NCI-H1436 (cell line): ENCODE measurements at regions not wholly inside any gene's neighbourhood (a gene's known extent, or its start where the extent isn't known, plus 50 kb on each side); places are given as distances from the start of the nearest gene placed in this dataset.
"Not testable (repeated sequence)": the region's sequence is repeated elsewhere in the genome, so short reads cannot be mapped to it uniquely, and the experiment has no call there.

ENCODE experiments used
- DNase-seq: peaks from one replicate; lab custom pipeline; 2025; lab: John Stamatoyannopoulos, UW

DNA sequence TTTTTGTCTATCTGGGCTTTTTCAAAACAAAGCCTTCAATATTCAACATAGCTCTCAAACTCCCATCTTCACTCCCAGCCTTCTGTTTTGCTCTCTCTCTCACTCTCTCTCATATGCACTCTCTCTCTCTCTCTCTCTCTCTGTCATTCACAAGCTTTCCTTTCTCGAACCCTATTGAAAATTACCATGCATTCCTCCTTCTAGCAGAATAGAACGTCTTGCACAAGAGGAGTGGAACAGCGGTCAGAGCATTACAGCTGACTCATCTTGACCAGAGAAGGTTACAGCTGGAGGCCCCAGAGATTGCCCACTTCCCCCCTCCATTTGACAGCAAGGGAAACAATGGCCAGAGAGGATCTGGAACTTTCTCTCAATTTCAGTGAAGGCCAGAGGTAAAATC lies 51.0 kb upstream of the LIFR start:
- DNase-seq: no peak

DNA sequence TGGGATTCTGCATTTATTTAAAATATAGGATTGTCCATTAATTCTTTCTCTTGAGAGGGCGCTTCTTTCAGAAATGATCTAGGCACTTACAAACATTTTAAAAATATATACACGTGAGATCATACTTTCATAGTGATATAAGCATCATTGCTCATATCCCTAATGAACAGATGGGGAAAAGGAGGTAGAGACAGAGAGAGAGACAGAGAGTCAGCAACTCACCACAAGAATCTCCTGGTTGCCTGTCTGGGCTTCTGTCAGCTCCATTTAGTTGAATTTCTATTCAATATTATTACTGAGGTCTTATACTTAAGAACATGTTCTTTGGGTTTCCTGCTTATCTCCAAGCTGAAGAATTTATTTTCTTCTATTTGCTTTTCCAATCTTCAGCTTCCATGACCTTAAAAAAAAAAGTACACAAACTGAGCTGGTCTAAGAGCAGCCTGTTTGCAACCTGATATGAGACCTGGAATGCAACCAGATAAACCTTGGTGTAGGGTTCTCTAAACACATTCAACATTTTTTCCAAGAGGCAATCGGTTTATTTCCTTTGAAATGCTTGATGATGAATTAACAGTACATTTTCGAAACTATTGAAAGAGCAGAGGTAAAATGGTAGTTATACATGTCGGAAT lies 51.6 kb upstream of the LIFR start:
- no peak for DNase-seq

DNA sequence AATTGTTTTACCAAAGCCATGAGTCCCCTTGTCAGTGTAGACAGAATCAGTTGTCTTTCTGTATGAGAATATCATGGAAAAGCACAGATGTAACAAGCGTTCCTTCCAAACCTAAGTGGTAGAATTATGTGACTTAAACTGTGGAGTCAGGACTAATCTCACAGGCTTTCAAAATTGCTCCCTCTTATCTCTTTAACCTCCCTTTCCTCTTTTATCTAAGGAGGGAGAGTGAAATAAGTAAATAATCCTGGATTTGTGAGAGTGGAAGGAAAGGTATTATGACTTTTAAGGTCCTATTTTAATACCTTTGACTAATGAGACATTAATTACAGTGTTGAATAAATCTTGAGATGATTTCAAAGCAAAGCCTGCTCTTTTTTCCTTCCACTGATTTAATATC lies 52.4 kb upstream of the LIFR start:
- DNase-seq: no peak

DNA sequence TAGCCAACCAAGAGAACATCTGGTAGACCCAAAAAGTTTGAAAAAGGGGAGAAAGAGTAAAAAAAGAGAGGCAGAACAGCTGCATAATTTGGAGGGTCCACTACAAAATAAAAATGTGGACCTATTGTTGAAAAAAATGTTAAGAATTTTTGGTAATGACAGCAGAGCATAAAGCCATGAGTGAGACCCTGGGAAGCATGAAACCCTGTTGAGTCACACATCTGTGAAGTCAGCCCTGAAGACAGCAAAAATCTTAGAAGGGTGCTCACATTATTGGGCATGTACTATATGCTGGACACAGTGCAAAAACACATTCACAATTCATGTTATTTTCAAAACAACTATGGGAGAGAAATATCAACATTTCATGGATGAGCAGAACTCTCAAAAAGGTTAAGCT lies 56.4 kb upstream of the LIFR start:
- DNase-seq: no peak

DNA sequence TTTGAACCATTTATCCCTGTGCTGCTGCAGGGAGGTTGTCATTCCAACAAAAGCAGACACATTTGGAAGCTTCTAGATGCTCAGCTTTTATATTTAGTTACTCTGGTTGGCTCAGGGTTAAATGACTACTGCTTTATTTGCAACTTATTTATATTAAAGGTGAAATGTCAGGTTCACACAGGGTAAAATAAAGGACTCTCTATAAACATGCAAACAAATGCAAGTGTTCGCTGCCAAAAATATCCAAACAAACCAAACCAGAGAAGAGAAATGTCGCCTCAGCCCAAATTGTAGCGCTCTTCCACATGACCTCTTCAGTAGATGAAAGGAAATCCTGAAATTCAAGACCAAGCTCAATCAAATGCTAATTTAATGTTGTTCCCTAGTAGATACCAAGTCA lies 57.0 kb upstream of the LIFR start:
- no peak for DNase-seq

DNA sequence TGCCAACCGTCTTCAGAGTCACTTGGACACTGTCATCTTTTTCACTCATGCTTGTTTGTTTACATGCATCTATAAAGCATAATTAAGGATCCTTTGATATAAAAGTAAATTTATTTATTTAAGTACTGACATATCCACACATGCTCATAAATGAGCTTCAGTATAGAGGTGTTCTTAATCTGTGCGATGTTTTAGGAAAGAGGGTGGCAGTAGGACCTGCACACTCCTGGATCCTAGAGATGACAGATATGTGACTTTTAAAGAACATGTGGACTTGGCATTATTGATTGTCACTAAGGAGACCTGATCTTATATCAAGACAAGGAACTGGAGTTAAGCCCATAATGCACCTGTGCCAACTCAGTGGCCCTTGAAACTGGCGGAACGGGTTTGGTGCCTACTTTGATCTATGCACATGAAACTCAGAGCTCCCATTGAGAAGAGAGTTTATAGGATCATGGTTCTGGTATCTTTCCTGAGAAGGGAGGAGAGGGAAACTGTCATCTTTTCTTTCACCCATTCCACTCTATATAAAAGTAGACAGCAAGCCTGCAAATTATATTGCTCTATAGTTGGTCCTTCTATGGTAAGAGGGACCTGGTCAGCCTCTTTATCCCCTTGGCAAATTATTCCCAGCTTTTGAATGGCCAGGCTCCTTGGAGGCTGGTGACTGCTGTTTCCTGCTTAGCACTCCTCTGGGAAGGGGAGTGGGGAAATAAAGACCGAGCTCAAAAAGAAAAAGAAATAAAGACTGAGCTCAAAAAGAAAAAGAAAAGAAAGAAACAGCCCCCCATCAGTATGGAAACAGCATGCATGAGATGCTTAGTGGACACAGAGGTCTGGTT lies 57.8 kb upstream of the LIFR start:
- DNase-seq: no peak

DNA sequence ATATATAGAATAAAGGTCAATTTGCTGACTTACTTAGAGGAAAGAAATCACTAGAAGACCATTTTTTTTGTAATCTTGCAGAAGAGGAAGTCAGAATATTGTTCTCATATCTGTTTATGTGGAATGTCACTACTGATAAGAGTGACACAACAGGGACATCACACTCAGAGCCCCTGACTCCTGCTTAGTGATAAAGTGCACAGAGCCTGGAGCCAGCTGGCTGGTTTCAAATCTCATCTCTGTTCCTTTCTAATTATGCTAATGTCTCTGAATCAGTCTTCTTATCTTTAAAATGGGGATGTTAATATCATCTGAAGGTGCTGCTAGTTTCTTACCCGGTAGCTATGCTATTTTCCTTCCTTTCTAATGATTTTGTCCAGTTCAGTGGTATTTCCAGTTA lies 58.6 kb upstream of the LIFR start:
- no peak for DNase-seq

DNA sequence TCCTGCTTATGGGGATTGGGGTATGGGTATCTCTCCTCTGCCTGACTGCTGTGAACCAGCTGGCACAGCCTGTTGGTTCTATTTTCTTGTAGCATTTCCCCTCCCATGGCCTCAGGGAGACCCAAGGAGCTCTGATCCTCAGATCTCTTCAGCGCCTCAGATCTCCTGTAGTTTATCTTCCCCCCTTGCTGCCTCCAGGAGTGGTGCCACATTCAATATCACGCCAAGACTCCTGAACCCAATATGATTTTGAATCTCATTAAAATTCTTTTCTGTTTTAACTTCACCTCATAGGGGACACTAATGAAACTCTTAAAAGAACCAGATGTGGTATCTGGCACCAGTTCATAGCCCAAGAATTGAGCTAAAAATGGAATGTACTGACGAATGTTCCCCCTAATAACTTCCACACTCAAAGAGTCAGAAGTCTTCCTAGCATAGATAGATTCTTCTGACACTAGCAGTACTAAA lies 59.6 kb upstream of the LIFR start:
- DNase-seq: no peak

DNA sequence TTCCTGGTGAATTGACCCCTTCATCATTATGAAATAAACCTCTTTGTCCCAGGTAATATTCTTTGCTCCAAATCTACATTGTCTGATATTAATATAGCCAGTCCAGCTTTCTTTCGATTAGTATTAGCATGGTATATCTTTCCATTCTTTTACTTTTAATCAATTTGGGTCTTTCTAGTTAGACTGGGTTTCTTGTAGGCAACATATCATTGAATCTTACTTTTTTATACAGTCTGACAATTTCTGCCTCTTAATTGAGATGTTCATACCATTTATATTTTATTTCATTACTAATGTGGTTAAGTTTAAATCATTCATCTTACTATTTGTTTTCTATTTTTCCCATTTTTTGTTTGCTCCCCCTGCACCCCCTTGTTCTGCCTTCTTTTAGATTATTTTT lies 61.7 kb upstream of the LIFR start:
- DNase-seq: no peak

DNA sequence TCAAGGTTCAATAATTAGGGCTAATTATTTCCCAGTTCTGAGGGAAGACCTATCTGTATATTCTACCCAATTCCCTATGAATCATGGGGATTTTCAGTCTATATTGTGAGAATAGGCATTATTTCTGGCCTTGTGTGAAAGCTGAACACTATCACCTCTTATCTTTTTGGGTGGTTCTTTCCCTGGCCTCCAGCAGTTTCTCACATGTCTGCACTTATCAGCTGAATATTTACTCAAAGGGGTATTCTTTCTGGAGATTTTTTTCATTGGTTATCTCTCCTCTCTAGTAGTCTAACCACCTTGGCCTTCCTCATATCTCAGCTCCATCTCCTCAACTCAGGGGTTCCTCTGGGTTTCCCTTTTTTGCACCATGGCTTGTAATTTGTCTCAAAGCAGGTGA lies 64.9 kb upstream of the LIFR start:
- no peak for DNase-seq

DNA sequence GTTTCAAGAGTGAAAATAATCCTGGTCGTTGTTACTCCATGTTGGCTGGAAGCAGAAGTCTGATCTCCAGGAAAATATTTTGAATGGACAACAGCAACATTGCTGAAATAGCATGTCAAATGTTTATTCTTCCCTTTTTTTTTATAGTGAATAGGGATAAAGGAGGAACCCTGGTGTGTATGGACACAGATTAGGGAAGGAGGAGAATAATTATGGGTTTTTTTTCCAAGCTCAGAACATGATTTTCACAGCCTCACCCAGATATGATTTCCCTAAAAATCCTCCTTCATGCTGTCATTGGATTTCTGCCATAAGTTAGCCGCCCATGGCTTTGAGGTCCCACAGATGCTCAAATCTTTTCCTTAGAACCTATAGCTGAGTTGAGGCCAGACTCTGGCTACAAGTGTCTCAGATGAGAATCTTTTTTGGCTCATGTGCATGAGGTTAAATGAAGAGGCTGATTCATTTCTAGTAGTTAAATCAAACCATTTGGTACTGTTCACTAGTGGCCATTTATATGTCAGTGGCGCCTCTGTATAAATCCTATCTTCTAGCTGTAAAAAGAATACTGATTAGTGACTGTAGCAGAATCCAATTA lies 65.5 kb upstream of the LIFR start:
- no peak for DNase-seq

DNA sequence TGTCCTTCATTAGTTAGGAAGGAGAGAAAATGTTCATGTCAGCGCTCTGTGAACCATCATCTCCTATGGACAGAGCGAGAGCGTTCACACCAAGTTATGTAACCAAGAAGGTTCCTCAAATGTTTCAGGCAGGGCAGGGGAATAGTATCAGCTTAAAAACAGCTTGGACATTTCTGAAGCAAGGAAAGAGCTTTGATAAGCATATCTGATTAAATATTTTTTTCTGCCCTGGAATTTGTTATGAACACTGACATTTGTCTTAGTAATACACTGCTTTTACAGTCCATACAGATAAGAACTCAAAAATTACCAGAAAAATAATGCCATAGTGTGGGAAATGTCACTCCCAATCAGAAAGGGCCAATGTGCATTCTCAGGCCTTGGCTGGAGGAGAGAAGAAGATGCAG lies 66.3 kb upstream of the LIFR start:
- no peak for DNase-seq

DNA sequence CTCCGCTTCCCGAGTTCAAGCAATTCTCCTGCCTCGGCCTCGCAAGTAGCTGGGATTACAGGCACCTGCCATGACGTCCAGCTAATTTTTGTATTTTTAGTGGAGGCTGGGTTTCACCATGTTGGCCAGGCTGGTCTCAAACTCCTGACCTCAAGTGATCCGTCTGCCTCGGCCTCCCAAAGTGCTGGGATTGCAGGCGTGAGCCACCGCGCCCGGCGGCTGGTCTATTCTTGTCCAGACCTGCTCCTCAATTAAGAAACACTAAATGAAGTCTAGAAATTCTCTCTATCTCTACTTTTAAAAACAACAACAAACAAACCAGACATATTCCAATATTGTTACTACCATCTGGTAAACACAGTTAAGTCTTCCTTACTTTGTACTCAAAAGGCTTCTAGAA lies 68.1 kb upstream of the LIFR start:
- DNase-seq: not testable (repeated sequence)

DNA sequence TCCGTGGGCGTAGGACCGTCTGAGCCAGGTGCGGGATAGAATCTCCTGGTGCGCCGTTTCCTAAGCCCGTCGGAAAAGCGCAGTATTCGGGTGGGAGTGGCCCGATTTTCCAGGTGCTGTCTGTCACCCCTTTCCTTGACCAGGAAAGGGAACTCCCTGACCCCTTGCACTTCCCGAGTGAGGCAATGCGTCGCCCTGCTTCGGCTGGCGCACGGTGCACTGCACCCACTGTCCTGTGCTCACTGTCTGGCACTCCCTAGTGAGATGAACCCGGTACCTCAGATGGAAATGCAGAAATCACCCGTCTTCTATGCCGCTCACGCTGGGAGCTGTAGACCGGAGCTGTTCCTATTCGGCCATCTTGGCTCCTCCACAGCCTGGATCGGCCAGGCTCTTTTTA lies 74.9 kb upstream of the LIFR start:
- not testable (repeated sequence) for DNase-seq

DNA sequence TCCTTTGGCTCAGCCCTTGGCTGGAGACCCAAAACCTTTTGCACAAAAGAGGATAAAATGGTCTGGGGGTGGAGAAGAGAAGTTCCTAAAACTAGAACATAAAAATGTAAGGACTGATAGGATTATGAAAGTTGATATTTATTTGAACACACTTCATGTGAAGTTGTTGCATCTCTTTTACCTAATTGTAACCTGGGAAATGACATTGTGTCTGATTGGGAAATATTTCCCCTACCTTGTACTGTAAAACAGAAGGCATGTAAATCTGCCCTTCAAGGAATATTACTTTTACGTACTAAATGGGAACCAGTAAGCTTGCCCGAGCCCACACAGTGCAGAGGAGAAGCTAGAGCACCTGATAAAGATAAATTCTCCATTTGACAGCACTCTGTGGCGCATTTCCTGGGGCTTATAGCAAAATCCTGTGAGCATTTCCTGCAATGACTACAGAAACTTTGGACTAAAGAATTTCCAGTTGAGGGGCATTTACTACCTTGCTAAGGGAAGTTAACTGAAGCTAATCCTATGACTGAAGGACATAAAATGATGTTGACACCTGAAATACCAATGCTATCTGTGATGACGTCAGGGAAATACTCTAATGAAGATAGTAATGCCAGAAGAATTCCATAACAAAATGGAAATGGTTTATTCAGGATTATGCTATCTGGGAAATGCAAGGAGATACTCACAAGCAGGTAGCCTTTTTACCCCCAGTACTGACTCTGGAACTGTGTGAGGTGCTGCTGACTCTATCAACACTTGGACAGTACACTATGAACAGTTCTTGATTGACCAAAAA lies 78.3 kb upstream of the LIFR start:
- no peak for DNase-seq

DNA sequence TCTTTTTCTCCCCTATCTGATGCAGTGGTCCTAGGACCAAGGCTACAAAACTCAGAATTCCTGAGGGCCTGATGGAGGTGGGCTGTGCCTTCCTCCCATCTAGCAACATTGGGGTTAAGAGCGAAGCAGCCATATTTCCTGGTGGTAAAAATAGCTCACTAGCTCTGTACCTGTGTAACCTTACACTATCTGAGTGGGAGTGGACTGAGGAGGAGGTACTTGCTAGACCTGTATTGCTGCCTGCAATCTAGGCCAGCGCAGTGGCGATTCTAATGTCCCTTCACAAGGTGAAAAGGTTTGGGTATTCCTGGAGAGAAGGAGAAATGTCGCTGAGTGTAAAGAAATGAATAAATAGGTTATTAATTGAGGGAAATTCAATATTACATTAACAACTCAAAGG lies 80.2 kb upstream of the LIFR start:
- no peak for DNase-seq

DNA sequence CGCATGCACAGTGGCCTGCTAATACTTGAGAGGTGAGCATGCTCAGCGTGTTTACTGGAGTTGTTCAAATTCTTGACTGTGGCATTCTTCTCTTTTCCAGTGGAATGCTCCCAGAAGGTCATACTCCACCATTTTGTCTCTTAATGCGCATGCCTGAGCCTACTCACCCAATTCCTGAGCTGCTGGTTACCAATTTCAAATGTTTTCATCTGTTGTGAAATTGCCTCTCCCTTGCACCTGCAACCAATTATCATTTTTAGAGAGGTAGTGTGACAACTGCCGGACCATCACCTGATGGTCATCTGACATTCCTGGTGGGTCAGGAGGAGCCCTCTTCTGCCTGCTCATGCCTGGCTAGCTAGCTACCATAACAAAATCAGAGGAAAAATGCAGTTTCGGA lies 82.2 kb upstream of the LIFR start:
- DNase-seq: no peak

DNA sequence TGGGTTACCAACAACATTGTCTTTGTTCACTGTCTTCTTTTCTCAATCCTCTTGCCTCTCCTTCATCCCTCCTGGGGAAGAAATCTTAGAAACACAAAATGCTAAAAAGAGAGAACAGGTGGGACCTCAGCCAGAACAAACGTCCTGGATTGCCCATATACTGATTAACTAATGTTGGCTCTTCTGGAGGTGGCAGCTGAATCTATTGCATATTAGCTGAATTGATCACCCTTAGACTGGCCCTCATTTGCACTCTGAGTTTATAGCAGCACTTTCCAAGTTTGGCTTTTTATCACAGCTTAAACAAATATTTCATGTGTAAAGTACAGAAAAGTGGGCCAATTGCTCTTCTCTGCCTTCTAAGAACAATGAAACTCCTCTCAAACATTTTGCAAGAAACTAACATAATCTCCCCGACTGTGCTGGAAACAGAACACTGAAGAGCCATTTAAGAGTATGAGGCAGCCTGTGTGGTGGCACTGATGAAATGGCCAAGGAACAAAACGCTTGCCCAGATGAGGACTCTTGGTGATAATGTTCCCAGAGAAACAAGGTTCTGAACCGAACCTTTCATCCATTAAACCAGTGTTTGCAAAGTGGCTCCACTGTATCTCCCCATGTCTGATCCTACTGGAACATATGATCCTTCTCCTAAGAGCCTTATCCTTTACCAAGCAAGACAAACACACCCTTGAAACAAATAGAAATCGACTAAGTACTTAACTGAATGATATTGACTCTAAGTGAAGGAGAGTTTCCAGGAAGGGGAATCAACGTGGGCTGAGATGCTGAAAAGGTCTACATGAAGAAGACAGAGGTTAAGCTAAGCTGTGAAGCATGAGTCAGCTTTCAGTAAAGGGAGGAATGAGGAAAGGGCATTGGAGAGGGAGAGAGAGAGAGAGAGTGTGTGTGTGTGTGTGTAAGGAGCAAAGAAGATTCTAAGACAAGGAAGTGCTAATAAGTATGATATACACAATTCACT lies 83.2 kb upstream of the LIFR start:
- no peak for DNase-seq

DNA sequence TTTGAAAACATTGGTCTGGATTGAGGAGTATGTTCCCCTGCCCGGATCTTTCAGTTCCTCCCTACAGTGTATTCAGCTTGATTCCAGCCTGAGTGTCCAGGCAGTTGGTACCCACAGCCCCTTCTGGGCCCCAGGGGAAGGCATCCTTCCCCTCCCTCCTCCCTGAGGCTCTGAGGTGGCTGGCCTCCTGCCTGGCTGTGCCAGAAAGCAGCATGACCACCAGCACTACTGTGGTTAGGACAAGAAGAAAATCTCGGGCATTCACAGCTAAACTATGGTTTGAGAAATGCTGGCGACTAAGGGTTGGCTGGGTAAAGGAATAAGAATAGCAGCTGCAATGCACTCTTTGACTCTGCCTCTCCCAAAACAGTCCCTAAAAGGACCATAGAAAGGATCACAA lies 84.6 kb upstream of the LIFR start:
- no peak for DNase-seq

DNA sequence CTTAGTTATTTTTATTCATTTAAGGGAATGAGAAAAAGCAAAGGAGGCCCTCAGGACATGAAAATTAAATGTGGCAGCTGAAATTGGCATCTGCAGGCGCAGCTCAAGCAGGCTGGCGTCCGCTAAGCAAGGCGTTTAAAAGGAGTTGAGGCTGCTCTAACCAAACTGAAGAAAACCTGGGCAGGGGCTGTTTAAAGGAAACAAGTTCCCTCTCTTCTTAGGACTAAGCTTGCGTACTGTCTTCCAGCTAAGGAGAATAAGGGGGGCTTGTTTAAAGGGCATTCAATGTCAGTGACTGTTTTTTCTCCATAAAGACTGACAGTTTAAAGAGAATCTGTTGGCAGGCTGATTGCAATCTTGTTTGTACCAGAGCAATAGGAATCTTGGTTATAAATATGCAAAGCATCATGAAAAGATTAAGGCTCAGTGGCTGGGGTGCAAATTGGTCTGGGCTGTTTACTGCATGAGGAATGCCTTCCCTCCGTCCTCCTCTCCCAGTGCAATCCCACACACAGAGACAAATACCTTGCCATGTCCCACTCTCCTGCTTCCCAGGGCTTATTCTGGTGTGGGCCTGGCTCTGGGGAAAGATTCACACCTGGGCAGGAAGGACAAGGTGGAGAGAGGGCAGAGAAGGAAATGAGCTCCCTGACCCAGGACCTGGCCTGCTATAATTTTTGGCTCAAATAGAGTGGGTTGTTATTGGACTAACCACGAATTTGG lies 85.9 kb upstream of the LIFR start:
- no peak for DNase-seq

DNA sequence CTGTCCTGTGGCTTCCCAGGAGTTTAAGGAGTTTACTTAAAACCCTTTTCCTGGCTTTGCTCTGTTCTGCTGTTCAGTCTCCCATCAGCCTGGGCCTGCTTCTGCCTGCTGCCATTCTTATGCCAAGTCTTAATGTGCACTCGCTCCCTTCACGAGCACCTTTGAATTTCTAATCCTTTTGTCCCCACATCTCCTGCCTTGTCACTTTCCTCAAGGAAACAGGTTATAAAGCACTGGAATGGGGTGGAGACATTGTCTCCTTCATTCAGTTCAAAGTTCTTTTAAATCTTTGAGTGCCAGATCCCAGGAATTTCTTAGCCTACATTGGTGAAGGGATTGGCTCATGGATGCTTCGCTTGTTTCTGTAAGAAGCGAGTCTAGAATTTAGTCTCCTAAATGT lies 87.2 kb upstream of the LIFR start:
- no peak for DNase-seq
